ENCODE measurements at regions not wholly inside any gene's neighbourhood (a gene's known extent, or its start where the extent isn't known, plus 50 kb on each side); places are given as distances from the start of the nearest gene placed in this dataset.

DNA sequence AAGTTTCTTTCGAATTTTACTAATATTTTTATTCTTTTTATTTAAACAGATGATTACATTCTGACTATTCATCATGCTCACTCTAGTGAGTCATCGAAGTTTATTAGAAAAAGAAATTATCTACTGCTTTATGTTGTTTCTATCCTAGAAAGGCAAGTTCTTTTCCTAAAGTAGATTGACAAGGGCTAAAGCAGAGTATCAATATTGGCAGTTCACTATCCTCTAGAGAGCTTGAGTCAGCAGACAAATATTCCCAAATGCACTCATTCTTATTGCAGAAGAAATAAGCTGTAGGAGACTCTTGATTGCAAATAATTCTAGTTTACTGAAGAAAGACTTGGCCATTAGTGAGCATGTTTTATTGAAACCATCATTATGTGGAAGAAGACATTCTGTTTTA is 911.8 kb downstream of the CENPC start:
- no peak for TF ChIP-seq POLR2A (IDR thresholded peaks at IDR 0.05)
- TF ChIP-seq, protein P1, sequence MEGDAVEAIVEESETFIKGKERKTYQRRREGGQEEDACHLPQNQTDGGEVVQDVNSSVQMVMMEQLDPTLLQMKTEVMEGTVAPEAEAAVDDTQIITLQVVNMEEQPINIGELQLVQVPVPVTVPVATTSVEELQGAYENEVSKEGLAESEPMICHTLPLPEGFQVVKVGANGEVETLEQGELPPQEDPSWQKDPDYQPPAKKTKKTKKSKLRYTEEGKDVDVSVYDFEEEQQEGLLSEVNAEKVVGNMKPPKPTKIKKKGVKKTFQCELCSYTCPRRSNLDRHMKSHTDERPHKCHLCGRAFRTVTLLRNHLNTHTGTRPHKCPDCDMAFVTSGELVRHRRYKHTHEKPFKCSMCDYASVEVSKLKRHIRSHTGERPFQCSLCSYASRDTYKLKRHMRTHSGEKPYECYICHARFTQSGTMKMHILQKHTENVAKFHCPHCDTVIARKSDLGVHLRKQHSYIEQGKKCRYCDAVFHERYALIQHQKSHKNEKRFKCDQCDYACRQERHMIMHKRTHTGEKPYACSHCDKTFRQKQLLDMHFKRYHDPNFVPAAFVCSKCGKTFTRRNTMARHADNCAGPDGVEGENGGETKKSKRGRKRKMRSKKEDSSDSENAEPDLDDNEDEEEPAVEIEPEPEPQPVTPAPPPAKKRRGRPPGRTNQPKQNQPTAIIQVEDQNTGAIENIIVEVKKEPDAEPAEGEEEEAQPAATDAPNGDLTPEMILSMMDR (IDR thresholded peaks at IDR 0.05) = no peak
